ENCODE measurements at regions not wholly inside any gene's neighbourhood (a gene's known extent, or its start where the extent isn't known, plus 50 kb on each side); places are given as distances from the start of the nearest gene placed in this dataset.

GRCh38 chr7:41487229-41487940 lies 215.5 kb downstream of the INHBA start:
- no peak for DNase-seq (ENCODE audit: insufficient read length, low spot score)
- FAIRE-seq: no peak

GRCh38 chr7:41481353-41481752 lies 221.5 kb downstream of the INHBA start:
- no peak for TF ChIP-seq POLR2A (IDR thresholded peaks at IDR 0.05; ENCODE audit: low read depth, low read length)
- DNase-seq (ENCODE audit: insufficient read length, low spot score) (no peak), FAIRE-seq (no peak)

More at GRCh38 chr7:41487229-41487940, 215.5 kb downstream of the INHBA start:
- no peak for TF ChIP-seq POLR2A (IDR thresholded peaks at IDR 0.05; ENCODE audit: low read depth, low read length)

- no peak for DNase-seq (ENCODE audit: insufficient read length, low spot score)
- TF ChIP-seq POLR2A (IDR thresholded peaks at IDR 0.05; ENCODE audit: low read depth, low read length): no peak
- FAIRE-seq: no peak
These were observed 224.7 kb downstream of the INHBA start for GRCh38 chr7:41478187-41478586.

GRCh38 chr7:41476460-41476803 lies 226.5 kb downstream of the INHBA start:
- no peak for TF ChIP-seq POLR2A (IDR thresholded peaks at IDR 0.05; ENCODE audit: low read depth, low read length)
- FAIRE-seq (no peak), DNase-seq (ENCODE audit: insufficient read length, low spot score) (no peak)

- DNase-seq (ENCODE audit: insufficient read length, low spot score) (no peak), FAIRE-seq (no peak)
- no peak for TF ChIP-seq POLR2A (IDR thresholded peaks at IDR 0.05; ENCODE audit: low read depth, low read length)
These were observed 227.0 kb downstream of the INHBA start for GRCh38 chr7:41475801-41476459.

GRCh38 chr7:41472427-41473125 lies 230.3 kb downstream of the INHBA start:
- DNase-seq (ENCODE audit: insufficient read length, low spot score) (no peak), FAIRE-seq (no peak)
- TF ChIP-seq POLR2A (IDR thresholded peaks at IDR 0.05; ENCODE audit: low read depth, low read length): no peak

GRCh38 chr7:41470081-41470480 lies 232.8 kb downstream of the INHBA start:
- DNase-seq (ENCODE audit: insufficient read length, low spot score): no peak
- FAIRE-seq: no peak
- no peak for TF ChIP-seq POLR2A (IDR thresholded peaks at IDR 0.05; ENCODE audit: low read depth, low read length)

- no peak for TF ChIP-seq POLR2A (IDR thresholded peaks at IDR 0.05; ENCODE audit: low read depth, low read length)
- FAIRE-seq (no peak), DNase-seq (ENCODE audit: insufficient read length, low spot score) (no peak)
These were observed 235.3 kb downstream of the INHBA start for GRCh38 chr7:41467596-41467995.

GRCh38 chr7:41466760-41467384 lies 236.0 kb downstream of the INHBA start:
- FAIRE-seq: no peak
- TF ChIP-seq POLR2A (IDR thresholded peaks at IDR 0.05; ENCODE audit: low read depth, low read length): no peak
- no peak for DNase-seq (ENCODE audit: insufficient read length, low spot score)

GRCh38 chr7:41465571-41465970 lies 237.3 kb downstream of the INHBA start:
- no peak for TF ChIP-seq POLR2A (IDR thresholded peaks at IDR 0.05; ENCODE audit: low read depth, low read length)
- DNase-seq (ENCODE audit: insufficient read length, low spot score): no peak
- no peak for FAIRE-seq

- FAIRE-seq (no peak), DNase-seq (ENCODE audit: insufficient read length, low spot score) (no peak)
- TF ChIP-seq POLR2A (IDR thresholded peaks at IDR 0.05; ENCODE audit: low read depth, low read length): no peak
These were observed 239.0 kb downstream of the INHBA start for GRCh38 chr7:41463770-41464470.

GRCh38 chr7:41459623-41460261 lies 243.1 kb downstream of the INHBA start:
- TF ChIP-seq POLR2A (IDR thresholded peaks at IDR 0.05; ENCODE audit: low read depth, low read length): no peak
- DNase-seq (ENCODE audit: insufficient read length, low spot score) (no peak), FAIRE-seq (no peak)

- no peak for TF ChIP-seq POLR2A (IDR thresholded peaks at IDR 0.05; ENCODE audit: low read depth, low read length)
- no peak for FAIRE-seq
- DNase-seq (ENCODE audit: insufficient read length, low spot score): no peak
These were observed 243.7 kb downstream of the INHBA start for GRCh38 chr7:41459183-41459582.

All from H54 (cell line).